IMR-90 (cell line): ENCODE measurements at regions not wholly inside any gene's neighbourhood (a gene's known extent, or its start where the extent isn't known, plus 50 kb on each side); places are given as distances from the start of the nearest gene placed in this dataset.

Experiments used
- ATAC-seq: fragments of 200-7000 bp; cut with Tn5 transposase; 2 replicates; pipeline ENCODE4 v1.9.1; 2020; ENCODE audit warnings: low read depth, mild to moderate bottlenecking, moderate library complexity
- BruUV-seq: library from RNA; stranded (reverse); fragments of 400-500 nt; replicated peaks from 2 replicates; lab custom pipeline; 2021; lab: Mats Ljungman, UMichigan
- CTCF ChIA-PET: fragments of 300-600 bp; formaldehyde crosslinking; extraction: SDS; loops from one replicate; lab custom pipeline; 2021; ENCODE audit warnings: antibody characterized with exemption; lab: Yijun Ruan, JAX
- POLR2A ChIA-PET: fragments of 300-600 bp; sonication (Branson Sonifier 250); formaldehyde crosslinking; loops from one replicate; lab custom pipeline; 2022; ENCODE audit warnings: antibody characterized with exemption; ENCODE audit not compliant: unreplicated experiment; lab: Charles Lee
- DNase-seq: peaks from one replicate; pipeline ENCODE4 v3.0.0; 2013
- H2AFZ ChIP-seq: replicated peaks from 2 replicates; pipeline ENCODE3; 2013; ENCODE audit warnings: low read length, mild to moderate bottlenecking; ENCODE audit not compliant: poor library complexity
- H2AK5ac ChIP-seq: 2 replicates; pipeline ENCODE4 v1.6.1; 2013; ENCODE audit warnings: low read depth, low read length, inconsistent platforms
- H2AK9ac ChIP-seq: replicated peaks from 2 replicates; pipeline ENCODE3; 2013; ENCODE audit warnings: mild to moderate bottlenecking, low read depth, low read length, moderate library complexity; ENCODE audit not compliant: poor library complexity
- H2BK120ac ChIP-seq: 2 replicates; pipeline ENCODE4 v1.6.1; 2013; ENCODE audit warnings: low read depth, low read length, inconsistent platforms
- H2BK15ac ChIP-seq: 3 replicates; pipeline ENCODE4 v1.6.1; 2013; ENCODE audit warnings: low read depth, low read length, inconsistent platforms
- H2BK20ac ChIP-seq: 2 replicates; pipeline ENCODE4 v1.6.1; 2013; ENCODE audit warnings: low read depth, mild to moderate bottlenecking, inconsistent platforms, low read length, moderate library complexity
- H2BK5ac ChIP-seq: 2 replicates; pipeline ENCODE4 v1.6.1; 2013; ENCODE audit warnings: mild to moderate bottlenecking, low read depth, low read length, inconsistent platforms; ENCODE audit not compliant: poor library complexity, severe bottlenecking
- H3K14ac ChIP-seq: replicated peaks from 2 replicates; pipeline ENCODE4 v1.6.1; 2013; ENCODE audit warnings: low read depth, low read length, inconsistent platforms
- H3K18ac ChIP-seq: 2 replicates; pipeline ENCODE4 v1.6.1; 2013; ENCODE audit warnings: low read depth, low read length, control low read depth
- H3K23ac ChIP-seq: 2 replicates; pipeline ENCODE4 v1.6.1; 2013; ENCODE audit warnings: low read depth, low read length, inconsistent platforms
- H3K27ac ChIP-seq: 2 replicates; pipeline ENCODE4 v1.5.1; 2013; ENCODE audit warnings: mild to moderate bottlenecking, control low read depth, low read length; ENCODE audit not compliant: insufficient read depth
- H3K27me3 ChIP-seq: 2 replicates; pipeline ENCODE4 v1.6.1; 2013; ENCODE audit warnings: low read length; ENCODE audit not compliant: control insufficient read depth, insufficient read depth
- H3K36me3 ChIP-seq: 2 replicates; pipeline ENCODE4 v1.6.1; 2013; ENCODE audit warnings: low read length, mixed read lengths; ENCODE audit not compliant: control insufficient read depth, insufficient read depth
- H3K4ac ChIP-seq: 2 replicates; pipeline ENCODE4 v1.6.1; 2013; ENCODE audit warnings: low read depth, low read length, inconsistent platforms
- H3K4me1 ChIP-seq: 2 replicates; pipeline ENCODE4 v1.6.1; 2013; ENCODE audit warnings: low read length, mixed read lengths; ENCODE audit not compliant: control insufficient read depth, insufficient read depth
- H3K4me2 ChIP-seq: 2 replicates; pipeline ENCODE4 v1.6.1; 2013; ENCODE audit warnings: low read depth, mild to moderate bottlenecking, control low read depth, low read length, moderate library complexity
- H3K4me3 ChIP-seq: 2 replicates; pipeline ENCODE4 v1.5.1; 2013; ENCODE audit warnings: low read depth, mild to moderate bottlenecking, control low read depth, low read length, moderate library complexity; ENCODE audit not compliant: insufficient read depth
- H3K56ac ChIP-seq: 2 replicates; pipeline ENCODE4 v1.6.1; 2013; ENCODE audit warnings: low read length, inconsistent platforms; ENCODE audit not compliant: insufficient read depth; ENCODE audit errors: extremely low read depth
- H3K79me1 ChIP-seq, 2 experiments: 2 replicates each; pipeline ENCODE4 v1.6.1; 2013; ENCODE audit warnings: low read length in 2 of 2, inconsistent platforms in 1 of 2, low read depth in 1 of 2
- H3K9ac ChIP-seq: 2 replicates; pipeline ENCODE4 v1.6.1; 2013; ENCODE audit warnings: low read depth, low read length, control low read depth
- H3K9me1 ChIP-seq: 2 replicates; pipeline ENCODE4 v1.6.1; 2013; ENCODE audit warnings: low read length, inconsistent platforms; ENCODE audit not compliant: insufficient read depth
- H3K9me3 ChIP-seq: 2 replicates; pipeline ENCODE4 v1.6.1; 2013; ENCODE audit warnings: low read length; ENCODE audit not compliant: control insufficient read depth, insufficient read depth
- H4K20me1 ChIP-seq: 2 replicates; pipeline ENCODE4 v1.6.1; 2013; ENCODE audit warnings: low read length, inconsistent platforms; ENCODE audit not compliant: insufficient read depth
- H4K5ac ChIP-seq: 2 replicates; pipeline ENCODE4 v1.6.1; 2013; ENCODE audit warnings: mild to moderate bottlenecking, low read depth, low read length, control low read depth
- H4K8ac ChIP-seq, 2 experiments: 2 replicates each; pipeline ENCODE4 v1.6.1; 2013; ENCODE audit warnings: low read depth in 2 of 2, low read length in 2 of 2, control low read depth in 1 of 2, inconsistent platforms in 1 of 2
- H4K91ac ChIP-seq: 2 replicates; pipeline ENCODE4 v1.6.1; 2013; ENCODE audit warnings: low read depth, low read length, inconsistent platforms; ENCODE audit not compliant: insufficient read depth
- BHLHE40 ChIP-seq: fragments of 150-350 bp; IDR thresholded peaks from 2 replicates; pipeline ENCODE4 v1.6.1; 2016; ENCODE audit warnings: mild to moderate bottlenecking, low read depth, low read length
- CHD1 ChIP-seq: IDR thresholded peaks from 2 replicates; pipeline ENCODE4 v1.6.1; 2012; ENCODE audit warnings: low read depth, low read length, improper control_type of control experiment
- FOS ChIP-seq: fragments of 150-350 bp; IDR thresholded peaks from 2 replicates; pipeline ENCODE4 v1.6.1; 2016; ENCODE audit warnings: low read depth, low read length
- MAFK ChIP-seq: IDR thresholded peaks from 2 replicates; pipeline ENCODE4 v1.6.1; 2012; ENCODE audit warnings: low read depth, low read length, improper control_type of control experiment
- MAZ ChIP-seq: IDR thresholded peaks from 2 replicates; pipeline ENCODE4 v1.6.1; 2012; ENCODE audit warnings: low read depth, mild to moderate bottlenecking, low read length, improper control_type of control experiment, moderate library complexity, borderline replicate concordance
- NFE2L2 ChIP-seq: fragments of 150-350 bp; IDR thresholded peaks from 2 replicates; pipeline ENCODE4 v1.6.1; 2016; ENCODE audit warnings: low read depth, mild to moderate bottlenecking, low read length
- RAD21 ChIP-seq: IDR thresholded peaks from 2 replicates; pipeline ENCODE4 v1.6.1; 2012; ENCODE audit warnings: low read length, improper control_type of control experiment
- RFX5 ChIP-seq: IDR thresholded peaks from 2 replicates; pipeline ENCODE4 v1.8.0; 2012; ENCODE audit warnings: low read depth, mild to moderate bottlenecking, low read length, moderate library complexity
- SMC3 ChIP-seq: fragments of 150-350 bp; IDR thresholded peaks from 2 replicates; pipeline ENCODE4 v1.6.1; 2016; ENCODE audit warnings: low read depth, mild to moderate bottlenecking, antibody characterized with exemption, low read length, moderate library complexity
- WGBS, 2 experiments: methylation state at CpG; one replicate each; pipeline versions ENCODE4 v1.1.5 to v1.1.7; 2013; ENCODE audit warnings: missing lambda C conversion rate in 2 of 2; ENCODE audit not compliant: insufficient read length in 1 of 2; ENCODE audit errors: extremely low coverage in 2 of 2; 5-methylcytosine and 5-hydroxymethylcytosine counted together
- dilution Hi-C: fragments of 300-500 bp; cut with HindIII; formaldehyde crosslinking; loops from one replicate; pipeline ENCODE4 v1.14.3; 2018; ENCODE audit warnings: low sequenced_read_pairs; ENCODE audit not compliant: unreplicated experiment
- in situ Hi-C: fragments of 300-500 bp; cut with MboI; formaldehyde crosslinking; loops from 3 replicates; pipeline ENCODE4 v1.14.3; 2019; ENCODE audit warnings: low sequenced_read_pairs, inconsistent platforms, mixed read lengths
- intact Hi-C: fragments of 100-400 bp; cut with micrococcal nuclease; formaldehyde crosslinking; loops from 2 replicates; pipeline ENCODE4 v1.10.0; 2022
- TF ChIP-seq, protein P1 (sequence below): fragments of 150-350 bp; IDR thresholded peaks from 2 replicates; pipeline ENCODE4 v1.6.1; 2016; ENCODE audit warnings: low read depth, mild to moderate bottlenecking, low read length, moderate library complexity, borderline replicate concordance
- TF ChIP-seq, protein P2 (sequence below): fragments of 150-350 bp; IDR thresholded peaks from 2 replicates; pipeline ENCODE4 v1.6.1; 2017; ENCODE audit warnings: mild to moderate bottlenecking, antibody characterized with exemption, low read length, low read depth
- TF ChIP-seq, protein P3 (sequence below): conservative IDR thresholded peaks from 2 replicates; pipeline ENCODE4 v1.5.1; 2012; ENCODE audit warnings: mild to moderate bottlenecking, low read depth, low read length, improper control_type of control experiment

DNA sequence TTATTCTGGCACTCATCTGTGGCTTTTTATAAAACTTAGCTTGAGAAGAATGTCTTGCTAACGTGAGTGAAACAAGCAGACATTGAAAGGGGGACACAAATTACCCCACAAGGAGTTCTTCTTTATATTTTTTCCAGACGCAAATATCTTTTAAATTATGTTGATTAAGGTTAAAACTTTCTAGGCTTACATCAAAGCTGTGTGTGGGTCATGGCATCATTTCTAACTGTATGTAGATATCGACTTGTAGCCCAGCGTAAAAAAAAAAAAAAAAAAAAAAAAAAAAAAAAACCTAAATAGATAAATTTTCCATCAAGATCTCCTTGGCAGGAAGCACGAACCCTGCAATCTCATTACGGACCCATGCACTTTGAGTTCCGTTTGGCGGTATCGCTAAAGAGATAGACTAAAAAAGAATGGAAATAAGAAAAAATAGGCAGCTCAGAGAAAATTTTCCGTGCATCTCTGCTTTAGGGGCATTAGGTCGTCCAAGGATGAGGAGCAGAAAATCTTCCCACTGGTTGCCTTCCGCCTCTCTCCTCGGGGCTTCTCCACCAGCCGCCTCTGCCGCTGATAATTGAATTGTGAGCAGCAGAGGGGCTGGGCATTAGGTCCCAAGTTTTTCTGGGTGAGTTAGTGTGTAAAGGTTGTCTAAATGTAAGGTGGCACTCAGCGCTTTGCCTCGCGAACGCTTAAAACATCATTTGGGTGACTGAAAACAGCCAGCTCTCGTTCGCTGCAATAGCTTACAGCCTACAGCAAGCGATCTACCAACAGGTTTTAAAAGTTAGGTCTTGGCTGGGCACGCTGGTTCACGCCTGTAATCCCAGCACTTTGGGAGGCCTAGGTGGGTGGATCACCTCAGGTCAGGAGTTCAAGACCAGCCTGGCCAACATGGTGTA, 194.0 kb downstream of the TRIM27 start (continued):
- TF ChIP-seq NFE2L2 (no peak), FOS (no peak)

DNA sequence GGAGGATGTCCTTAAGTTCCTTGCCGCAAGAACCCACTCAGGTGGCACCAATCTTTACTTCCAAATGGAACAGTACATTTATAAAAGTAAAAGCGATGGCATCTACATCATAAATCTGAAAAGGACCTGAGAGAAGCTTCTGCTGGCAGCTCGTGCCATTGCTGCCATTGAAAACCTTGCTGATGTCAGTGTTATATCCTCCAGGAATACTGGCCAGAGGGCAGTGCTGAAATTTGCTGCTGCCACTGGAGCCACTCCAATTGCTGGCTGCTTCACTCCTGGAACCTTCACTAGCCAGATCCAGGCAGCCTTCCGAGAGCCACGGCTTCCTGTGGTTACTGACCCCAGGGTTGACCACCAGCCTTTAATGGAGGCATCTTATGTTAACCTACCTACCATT, 191.7 kb downstream of the TRIM27 start:
- CTCF ChIA-PET = no interaction called here
- intact Hi-C loops (no loop called here), dilution Hi-C loops (no loop called here), in situ Hi-C loops (no loop called here)
- Histone ChIP-seq H3K36me3 (no peaks in the 10 kb centered on the region), H4K8ac (no peak overlapping the region), H3K14ac (no peak overlapping the region), H2AK5ac (no peak overlapping the region), H3K79me1 (no peaks in the 10 kb centered on the region), H3K9me1 (no peaks in the 10 kb centered on the region), H2BK5ac (no peak overlapping the region), H2BK20ac (no peak overlapping the region), H3K23ac (no peak overlapping the region), H3K9me3 (no peaks in the 10 kb centered on the region), H3K27me3 (peaks cover 12% of the 10 kb centered on the region), H4K91ac (no peak overlapping the region), H3K4me2 (no peak overlapping the region), H2BK15ac (no peak overlapping the region), H3K27ac (no peak overlapping the region), H3K18ac (no peak overlapping the region), H3K4me3 (no peak overlapping the region), H3K9ac (no peak overlapping the region), H3K56ac (no peak overlapping the region), H2BK120ac (no peak overlapping the region), H3K4ac (no peak overlapping the region), H4K5ac (no peak overlapping the region), H2AK9ac (no peak overlapping the region), H4K20me1 (no peaks in the 10 kb centered on the region), H2AFZ (no peak overlapping the region), H3K4me1 (no peaks in the 10 kb centered on the region)
- ATAC-seq (no peak), DNase-seq (no peak)
- no TSS peak for BruUV-seq
- WGBS, 2 experiments = no CpG with 5 or more reads among the region's 5 CpGs
- POLR2A ChIA-PET = no interaction called here
- TF ChIP-seq SMC3 (no peak), MAZ (no peak), MAFK (no peak), RAD21 (no peak), BHLHE40 (no peak), NFE2L2 (no peak), RFX5 (no peak), CHD1 (no peak), FOS (no peak)
- TF ChIP-seq, protein P1, sequence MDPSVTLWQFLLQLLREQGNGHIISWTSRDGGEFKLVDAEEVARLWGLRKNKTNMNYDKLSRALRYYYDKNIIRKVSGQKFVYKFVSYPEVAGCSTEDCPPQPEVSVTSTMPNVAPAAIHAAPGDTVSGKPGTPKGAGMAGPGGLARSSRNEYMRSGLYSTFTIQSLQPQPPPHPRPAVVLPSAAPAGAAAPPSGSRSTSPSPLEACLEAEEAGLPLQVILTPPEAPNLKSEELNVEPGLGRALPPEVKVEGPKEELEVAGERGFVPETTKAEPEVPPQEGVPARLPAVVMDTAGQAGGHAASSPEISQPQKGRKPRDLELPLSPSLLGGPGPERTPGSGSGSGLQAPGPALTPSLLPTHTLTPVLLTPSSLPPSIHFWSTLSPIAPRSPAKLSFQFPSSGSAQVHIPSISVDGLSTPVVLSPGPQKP = no peak
- TF ChIP-seq, protein P2, sequence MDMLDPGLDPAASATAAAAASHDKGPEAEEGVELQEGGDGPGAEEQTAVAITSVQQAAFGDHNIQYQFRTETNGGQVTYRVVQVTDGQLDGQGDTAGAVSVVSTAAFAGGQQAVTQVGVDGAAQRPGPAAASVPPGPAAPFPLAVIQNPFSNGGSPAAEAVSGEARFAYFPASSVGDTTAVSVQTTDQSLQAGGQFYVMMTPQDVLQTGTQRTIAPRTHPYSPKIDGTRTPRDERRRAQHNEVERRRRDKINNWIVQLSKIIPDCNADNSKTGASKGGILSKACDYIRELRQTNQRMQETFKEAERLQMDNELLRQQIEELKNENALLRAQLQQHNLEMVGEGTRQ = no peak
- TF ChIP-seq, protein P3, sequence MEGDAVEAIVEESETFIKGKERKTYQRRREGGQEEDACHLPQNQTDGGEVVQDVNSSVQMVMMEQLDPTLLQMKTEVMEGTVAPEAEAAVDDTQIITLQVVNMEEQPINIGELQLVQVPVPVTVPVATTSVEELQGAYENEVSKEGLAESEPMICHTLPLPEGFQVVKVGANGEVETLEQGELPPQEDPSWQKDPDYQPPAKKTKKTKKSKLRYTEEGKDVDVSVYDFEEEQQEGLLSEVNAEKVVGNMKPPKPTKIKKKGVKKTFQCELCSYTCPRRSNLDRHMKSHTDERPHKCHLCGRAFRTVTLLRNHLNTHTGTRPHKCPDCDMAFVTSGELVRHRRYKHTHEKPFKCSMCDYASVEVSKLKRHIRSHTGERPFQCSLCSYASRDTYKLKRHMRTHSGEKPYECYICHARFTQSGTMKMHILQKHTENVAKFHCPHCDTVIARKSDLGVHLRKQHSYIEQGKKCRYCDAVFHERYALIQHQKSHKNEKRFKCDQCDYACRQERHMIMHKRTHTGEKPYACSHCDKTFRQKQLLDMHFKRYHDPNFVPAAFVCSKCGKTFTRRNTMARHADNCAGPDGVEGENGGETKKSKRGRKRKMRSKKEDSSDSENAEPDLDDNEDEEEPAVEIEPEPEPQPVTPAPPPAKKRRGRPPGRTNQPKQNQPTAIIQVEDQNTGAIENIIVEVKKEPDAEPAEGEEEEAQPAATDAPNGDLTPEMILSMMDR = no peak
